Testis (tissue), 2 donors: ENCODE measurements at regions not wholly inside any gene's neighbourhood (a gene's known extent, or its start where the extent isn't known, plus 50 kb on each side); places are given as distances from the start of the nearest gene placed in this dataset.

Experiments used
- DNase-seq: peaks from one replicate; pipeline ENCODE4 v3.0.0-alpha.2; 2019
- H3K27ac ChIP-seq, 2 donors: fragments of 200-600 bp; sonication (generic); one replicate each; pipeline ENCODE4 v1.5.1; 2019
- H3K27me3 ChIP-seq: fragments of 200-600 bp; sonication (generic); one replicate; pipeline ENCODE4 v1.5.1; 2019
- H3K36me3 ChIP-seq: fragments of 200-600 bp; sonication (generic); one replicate; pipeline ENCODE4 v1.5.1; 2017; ENCODE audit warnings: low read depth; ENCODE audit errors: missing control alignments
- H3K4me1 ChIP-seq: fragments of 200-600 bp; sonication (generic); one replicate; pipeline ENCODE4 v1.5.1; 2019
- H3K4me3 ChIP-seq, 2 donors: fragments of 200-600 bp; sonication (generic); one replicate each; pipeline ENCODE4 v1.5.1; 2017 to 2019
- H3K9me3 ChIP-seq: fragments of 200-600 bp; sonication (generic); one replicate; pipeline ENCODE4 v1.5.1; 2017
- POLR2A ChIP-seq: fragments of 450-650 bp; IDR thresholded peaks from one replicate; pipeline ENCODE4 v1.6.1; 2017; ENCODE audit warnings: antibody characterized with exemption, mild to moderate bottlenecking, moderate library complexity
- WGBS, 2 donors: methylation state at CpG; one replicate each; pipeline ENCODE4 v1.1.5; 2018; 5-methylcytosine and 5-hydroxymethylcytosine counted together
- intact Hi-C: fragments of 100-400 bp; cut with DNase I; formaldehyde crosslinking; loops from one replicate; pipeline ENCODE4 v1.15.1; 2023; ENCODE audit warnings: low total_unique reads
- TF ChIP-seq, protein P1 (sequence below), 3 experiments: fragments of 450-650 bp in 2 of 3; fragments of 200-600 bp in 1 of 3; sonication (generic) in 1 of 3; IDR thresholded peaks; one replicate each; pipeline ENCODE4 v1.5.1; 2016 to 2019; ENCODE audit warnings: antibody characterized with exemption in 3 of 3, mild to moderate bottlenecking in 2 of 3, moderate library complexity in 1 of 3

DNA sequence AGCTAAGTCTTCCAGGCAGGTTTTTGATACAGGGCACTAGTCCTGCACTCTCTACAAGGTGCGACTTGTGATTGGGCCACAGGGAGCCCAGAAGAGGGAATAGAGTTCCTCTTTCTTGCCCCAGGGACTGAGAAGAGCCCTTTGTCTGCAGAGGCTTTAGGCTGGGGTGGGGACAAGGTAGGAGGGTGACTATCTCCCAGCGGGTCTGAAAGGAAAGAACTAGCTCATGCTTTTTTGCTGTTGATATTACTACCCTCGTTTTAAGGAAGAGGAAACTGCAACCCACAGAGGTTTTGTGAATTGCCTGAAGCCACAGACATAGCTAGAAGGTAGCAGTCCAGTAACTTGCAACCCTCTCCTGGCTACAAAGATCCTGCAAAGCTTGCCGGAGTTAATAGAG, 615.2 kb downstream of the MATN1 start:
- intact Hi-C loops, result no loop called here
- Histone ChIP-seq H3K36me3 (no peaks in the 10 kb centered on the region), H3K9me3 (no peaks in the 10 kb centered on the region), H3K27ac (no peak overlapping the region), H3K4me1 (no peaks in the 10 kb centered on the region), H3K27me3 (no peaks in the 10 kb centered on the region), H3K4me3 (no peak overlapping the region)
- 77 to 88% methylated on average over 4 of the region's 4 CpGs for WGBS, 2 donors
- TF ChIP-seq, protein P1, sequence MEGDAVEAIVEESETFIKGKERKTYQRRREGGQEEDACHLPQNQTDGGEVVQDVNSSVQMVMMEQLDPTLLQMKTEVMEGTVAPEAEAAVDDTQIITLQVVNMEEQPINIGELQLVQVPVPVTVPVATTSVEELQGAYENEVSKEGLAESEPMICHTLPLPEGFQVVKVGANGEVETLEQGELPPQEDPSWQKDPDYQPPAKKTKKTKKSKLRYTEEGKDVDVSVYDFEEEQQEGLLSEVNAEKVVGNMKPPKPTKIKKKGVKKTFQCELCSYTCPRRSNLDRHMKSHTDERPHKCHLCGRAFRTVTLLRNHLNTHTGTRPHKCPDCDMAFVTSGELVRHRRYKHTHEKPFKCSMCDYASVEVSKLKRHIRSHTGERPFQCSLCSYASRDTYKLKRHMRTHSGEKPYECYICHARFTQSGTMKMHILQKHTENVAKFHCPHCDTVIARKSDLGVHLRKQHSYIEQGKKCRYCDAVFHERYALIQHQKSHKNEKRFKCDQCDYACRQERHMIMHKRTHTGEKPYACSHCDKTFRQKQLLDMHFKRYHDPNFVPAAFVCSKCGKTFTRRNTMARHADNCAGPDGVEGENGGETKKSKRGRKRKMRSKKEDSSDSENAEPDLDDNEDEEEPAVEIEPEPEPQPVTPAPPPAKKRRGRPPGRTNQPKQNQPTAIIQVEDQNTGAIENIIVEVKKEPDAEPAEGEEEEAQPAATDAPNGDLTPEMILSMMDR (IDR thresholded peaks at IDR 0.05), result no peak
- no peak for TF ChIP-seq POLR2A
- DNase-seq, result no peak

DNA sequence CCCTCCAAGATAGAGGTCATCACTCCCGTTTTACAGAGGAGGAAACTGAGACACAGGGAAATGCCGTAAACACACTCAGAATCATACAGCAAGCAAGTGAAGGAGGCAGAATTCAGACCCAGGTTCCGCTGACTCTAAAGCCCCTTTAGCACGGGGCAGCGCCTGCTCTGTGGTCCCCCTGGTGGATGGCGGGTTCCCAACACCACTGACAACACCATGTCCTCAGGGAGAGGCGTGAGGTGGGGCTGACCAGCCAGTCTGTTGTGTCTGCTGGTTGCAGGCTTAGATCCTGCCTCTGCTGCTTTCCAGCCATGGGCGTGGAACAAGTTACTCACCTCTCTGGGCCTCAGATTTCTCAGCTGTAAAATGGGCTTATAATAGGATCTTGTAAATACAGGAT, 617.3 kb downstream of the MATN1 start:
- no peak overlapping the region for H3K27ac ChIP-seq
- no peaks in the 10 kb centered on the region for H3K4me1 ChIP-seq
- no peak overlapping the region for H3K4me3 ChIP-seq
- H3K27me3 ChIP-seq, result no peaks in the 10 kb centered on the region
- peak; percentile 43 for DNase-seq
- 43 to 44% methylated on average over 7 to 8 of the region's 8 CpGs for WGBS, 2 donors
- intact Hi-C loops, result no loop called here
- no peaks in the 10 kb centered on the region for H3K9me3 ChIP-seq
- H3K36me3 ChIP-seq, result no peaks in the 10 kb centered on the region
- TF ChIP-seq, protein P1 (IDR thresholded peaks at IDR 0.05), result peak; percentile 13 to 47 (median 21)
- no peak for TF ChIP-seq POLR2A

DNA sequence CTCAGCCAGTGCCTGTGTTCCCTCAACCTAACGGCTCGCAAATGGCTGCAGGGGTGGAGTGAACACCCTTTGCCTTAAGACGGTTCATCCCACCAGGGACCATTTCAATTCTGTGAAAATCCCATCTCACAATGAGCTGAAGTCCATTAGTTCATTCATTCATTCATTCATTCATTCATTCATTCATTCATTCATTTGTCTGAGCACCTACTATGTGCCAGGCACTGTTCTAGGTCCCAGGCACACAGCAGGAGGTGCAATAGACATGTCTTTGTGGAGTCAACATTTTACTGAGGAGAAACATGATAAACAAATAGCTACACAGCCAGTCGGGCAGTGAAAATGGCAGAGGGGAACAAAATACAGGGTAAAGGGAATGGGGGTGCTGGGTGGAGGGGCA, 618.8 kb downstream of the MATN1 start:
- no peak overlapping the region for H3K27ac ChIP-seq
- intact Hi-C loops, result no loop called here
- H3K4me1 ChIP-seq, result no peaks in the 10 kb centered on the region
- no peaks in the 10 kb centered on the region for H3K36me3 ChIP-seq
- DNase-seq, result no peak
- 84 to 89% methylated on average over 4 of the region's 4 CpGs for WGBS, 2 donors
- TF ChIP-seq, protein P1 (IDR thresholded peaks at IDR 0.05), result no peak
- no peak for TF ChIP-seq POLR2A
- no peaks in the 10 kb centered on the region for H3K27me3 ChIP-seq
- no peaks in the 10 kb centered on the region for H3K9me3 ChIP-seq
- no peak overlapping the region for H3K4me3 ChIP-seq

DNA sequence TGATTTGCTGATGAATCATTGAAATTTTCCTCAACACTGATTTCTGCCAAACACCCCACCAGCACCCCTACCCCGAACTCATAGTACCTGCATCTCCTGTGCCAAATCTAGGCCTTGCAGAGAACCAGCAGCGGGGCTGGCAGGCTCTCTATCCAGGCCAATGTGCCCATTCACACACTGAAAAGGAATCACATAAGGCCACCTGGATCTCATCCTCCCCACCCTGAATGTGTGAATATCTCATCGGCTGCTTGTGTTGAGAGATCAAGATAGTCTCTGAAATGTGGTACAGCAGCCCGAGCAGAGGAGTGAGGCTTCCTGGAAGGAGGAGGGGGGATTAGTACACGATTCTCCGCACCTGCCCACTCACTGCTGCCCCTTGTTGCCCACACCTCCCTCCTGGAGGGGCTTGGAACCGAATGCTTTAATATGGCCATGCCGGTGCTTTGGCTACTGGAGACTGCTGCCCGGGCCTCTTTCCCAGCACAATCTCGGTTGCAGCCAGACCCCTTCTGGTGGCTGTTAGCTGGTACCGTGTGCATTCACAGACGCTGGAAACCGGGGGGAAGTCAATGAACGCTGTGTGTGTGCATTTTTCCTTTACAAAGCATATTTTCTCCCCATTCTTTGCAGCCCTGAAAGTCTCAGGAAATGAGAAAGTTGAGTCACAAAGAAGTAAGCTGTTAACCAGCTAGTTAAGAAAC, 619.5 kb downstream of the MATN1 start:
- intact Hi-C loops, result no loop called here

More for the DNA sequence above, 619.5 kb downstream of the MATN1 start:
- Histone ChIP-seq H3K36me3 (no peaks in the 10 kb centered on the region), H3K9me3 (no peaks in the 10 kb centered on the region), H3K4me3 (no peak overlapping the region), H3K4me1 (no peaks in the 10 kb centered on the region), H3K27ac (no peak overlapping the region), H3K27me3 (no peaks in the 10 kb centered on the region)
- WGBS, 2 donors, result 64 to 79% methylated on average over 13 to 14 of the region's 14 CpGs
- no peak for DNase-seq
- TF ChIP-seq, protein P1 (IDR thresholded peaks at IDR 0.05), result no peak
- no peak for TF ChIP-seq POLR2A
